ENCODE measurements at regions not wholly inside any gene's neighbourhood (a gene's known extent, or its start where the extent isn't known, plus 50 kb on each side); places are given as distances from the start of the nearest gene placed in this dataset.

- Histone ChIP-seq H3K27ac (no peak overlapping the region), H3K4me1 (no peaks in the 10 kb centered on the region), H3K4me2 (no peak overlapping the region), H3K9me3 (no peaks in the 10 kb centered on the region), H3K4me3 (no peak overlapping the region)
- CTCF ChIA-PET, result no interaction called here
- ATAC-seq, result no peak
- WGBS (ENCODE audit: missing lambda C conversion rate), result 100% methylated on average over 2 of the region's 2 CpGs
- FAIRE-seq, result no peak
- POLR2A ChIA-PET, result no interaction called here
- TF ChIP-seq RFX5 (IDR thresholded peaks at IDR 0.05) (no peak), MAX (IDR thresholded peaks at IDR 0.05) (no peak), ATOH8 (CRISPR knock-in tag; IDR thresholded peaks at IDR 0.05; ENCODE audit: low read depth) (no peak), CBX8 (IDR thresholded peaks at IDR 0.05) (no peak), REST (IDR thresholded peaks at IDR 0.05) (no peak)
- TF ChIP-seq, protein P1, sequence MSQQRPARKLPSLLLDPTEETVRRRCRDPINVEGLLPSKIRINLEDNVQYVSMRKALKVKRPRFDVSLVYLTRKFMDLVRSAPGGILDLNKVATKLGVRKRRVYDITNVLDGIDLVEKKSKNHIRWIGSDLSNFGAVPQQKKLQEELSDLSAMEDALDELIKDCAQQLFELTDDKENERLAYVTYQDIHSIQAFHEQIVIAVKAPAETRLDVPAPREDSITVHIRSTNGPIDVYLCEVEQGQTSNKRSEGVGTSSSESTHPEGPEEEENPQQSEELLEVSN (IDR thresholded peaks at IDR 0.05; ENCODE audit: borderline replicate concordance, low read depth), result no peak
- no peak for DNase-seq (ENCODE audit: low read depth in 1 of 2, low spot score in 1 of 2)
These were observed 255.2 kb upstream of the DDHD1 start for GRCh38 chr14:53408175-53408879.

DNA sequence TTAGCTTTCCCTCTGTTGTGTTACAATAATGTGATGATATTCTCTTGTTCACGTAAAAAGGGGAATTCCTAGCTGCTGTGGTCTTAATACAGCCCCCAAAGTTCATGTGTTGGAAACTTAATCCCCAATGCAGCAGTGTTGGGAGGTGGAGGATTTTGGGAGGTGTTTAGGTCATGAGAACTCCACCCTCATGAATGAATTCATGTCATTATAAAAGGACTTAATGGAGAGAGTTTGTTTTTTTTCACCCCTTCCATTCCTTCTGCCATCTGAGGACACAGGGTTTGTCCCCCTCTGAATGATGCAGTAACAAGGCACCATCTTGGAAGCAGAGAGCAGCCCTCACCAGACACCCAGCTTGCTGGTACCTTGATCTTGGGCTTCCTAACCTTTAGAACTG is 253.4 kb upstream of the DDHD1 start:
- no peaks in the 10 kb centered on the region for H3K9me3 ChIP-seq
- H3K4me1 ChIP-seq, result no peaks in the 10 kb centered on the region
- no peak overlapping the region for H3K4me2 ChIP-seq
- no peak overlapping the region for H3K27ac ChIP-seq
- 25% methylated on average over 1 of the region's 1 CpG for WGBS (ENCODE audit: missing lambda C conversion rate)
- FAIRE-seq, result no peak
- TF ChIP-seq CTCF (IDR thresholded peaks at IDR 0.05), result no peak
- ATAC-seq, result no peak
- ChIA-PET CTCF (interaction anchor here (0.6 kb wide), 1 partner anchor 17 kb away, joined by 3 read pairs; no protein-coding TSS in a partner anchor), POLR2A (no interaction called here)
- DNase-seq (ENCODE audit: low read depth in 1 of 2, low spot score in 1 of 2), result no peak
- H3K4me3 ChIP-seq, result no peak overlapping the region

GRCh38 chr14:53401646-53402045 is 248.5 kb upstream of the DDHD1 start:
- FAIRE-seq, result no peak
- 72% methylated on average over 3 of the region's 3 CpGs for WGBS (ENCODE audit: missing lambda C conversion rate)
- Histone ChIP-seq H3K4me2 (no peak overlapping the region), H3K4me3 (no peak overlapping the region), H3K4me1 (no peaks in the 10 kb centered on the region), H3K27ac (no peak overlapping the region), H3K9me3 (no peaks in the 10 kb centered on the region)
- CTCF ChIA-PET, result no interaction called here
- TF ChIP-seq CHD4 (IDR thresholded peaks at IDR 0.05; ENCODE audit: borderline replicate concordance) (no peak), HOXB5 (CRISPR knock-in tag; IDR thresholded peaks at IDR 0.05) (no peak), ZNF302 (CRISPR knock-in tag; IDR thresholded peaks at IDR 0.05) (no peak), KDM1A (IDR thresholded peaks at IDR 0.05; ENCODE audit: low read depth) (no peak), REST (IDR thresholded peaks at IDR 0.05) (no peak), ZSCAN20 (CRISPR knock-in tag; IDR thresholded peaks at IDR 0.05) (no peak), CHD2 (IDR thresholded peaks at IDR 0.05; ENCODE audit: low read length, partially characterized antibody) (no peak)
- DNase-seq (ENCODE audit: low read depth in 1 of 2, low spot score in 1 of 2), result no peak
- no peak for ATAC-seq
- POLR2A ChIA-PET, result no interaction called here

Measured in A549 (cell line).